Gastrocnemius medialis (tissue), 4 donors: ENCODE measurements at regions not wholly inside any gene's neighbourhood (a gene's known extent, or its start where the extent isn't known, plus 50 kb on each side); places are given as distances from the start of the nearest gene placed in this dataset.

Experiments
- ATAC-seq, 2 donors: fragments of 150-250 bp; one replicate each; pipeline ENCODE4 v1.9.1; 2016
- DNase-seq, 2 donors: peaks; one replicate each; pipeline ENCODE4 v3.0.0-alpha.2; 2019
- H3K27ac ChIP-seq, 4 donors: fragments of 200-600 bp; sonication (generic); 1 replicate in 1 of 4; 2 replicates in 3 of 4; pipeline ENCODE4 v1.5.1; 2016 to 2018; ENCODE audit warnings: mild to moderate bottlenecking in 2 of 4, moderate library complexity in 1 of 4
- H3K27me3 ChIP-seq, 3 donors: fragments of 200-600 bp; sonication (generic) in 2 of 3; 1 replicate in 1 of 3; 2 replicates in 2 of 3; pipeline versions ENCODE4 v1.5.1 to v1.6.0; 2016 to 2019; ENCODE audit warnings: mild to moderate bottlenecking in 1 of 3, moderate library complexity in 1 of 3
- H3K36me3 ChIP-seq, 2 donors: fragments of 200-600 bp; sonication (generic) in 1 of 2; one replicate each; pipeline ENCODE4 v1.5.1; 2017 to 2018
- H3K4me1 ChIP-seq, 2 donors: fragments of 200-600 bp; sonication (generic) in 1 of 2; one replicate each; pipeline ENCODE4 v1.5.1; 2016 to 2017; ENCODE audit warnings: mild to moderate bottlenecking in 2 of 2
- H3K4me3 ChIP-seq, 4 donors: fragments of 200-600 bp; sonication (generic) in 3 of 4; 1 replicate in 1 of 4; 2 replicates in 3 of 4; pipeline ENCODE4 v1.5.1; 2016 to 2019; ENCODE audit warnings: mild to moderate bottlenecking in 2 of 4
- H3K9me3 ChIP-seq, 3 donors: fragments of 200-600 bp; sonication (generic) in 2 of 3; 1 replicate in 1 of 3; 2 replicates in 2 of 3; pipeline ENCODE4 v1.5.1; 2016 to 2019
- POLR2A ChIP-seq, 2 donors: fragments of 450-650 bp; IDR thresholded peaks; one replicate each; pipeline ENCODE4 v1.6.1; 2017; ENCODE audit warnings: antibody characterized with exemption in 2 of 2, mild to moderate bottlenecking in 2 of 2, moderate library complexity in 2 of 2
- in situ Hi-C, 4 donors: fragments of 200-750 bp; cut with MboI; loops; one replicate each; pipeline versions ENCODE4 v1.15.0 to v1.8.0; 2017; ENCODE audit warnings: low sequenced_read_pairs in 4 of 4
- intact Hi-C: fragments of 100-400 bp; cut with DNase I; formaldehyde crosslinking; loops from one replicate; pipeline ENCODE4 v1.15.1; 2023; ENCODE audit warnings: low total_unique reads
- TF ChIP-seq, protein P1 (sequence below), 5 experiments: fragments of 450-650 bp in 3 of 5; fragments of 200-600 bp in 2 of 5; sonication (generic) in 2 of 5; IDR thresholded peaks in 4 of 5; conservative IDR thresholded peaks in 1 of 5; 1 replicate in 4 of 5; 2 replicates in 1 of 5; pipeline ENCODE4 v1.5.1; 2016 to 2019; ENCODE audit warnings: antibody characterized with exemption in 5 of 5, mild to moderate bottlenecking in 3 of 5, moderate library complexity in 3 of 5

DNA sequence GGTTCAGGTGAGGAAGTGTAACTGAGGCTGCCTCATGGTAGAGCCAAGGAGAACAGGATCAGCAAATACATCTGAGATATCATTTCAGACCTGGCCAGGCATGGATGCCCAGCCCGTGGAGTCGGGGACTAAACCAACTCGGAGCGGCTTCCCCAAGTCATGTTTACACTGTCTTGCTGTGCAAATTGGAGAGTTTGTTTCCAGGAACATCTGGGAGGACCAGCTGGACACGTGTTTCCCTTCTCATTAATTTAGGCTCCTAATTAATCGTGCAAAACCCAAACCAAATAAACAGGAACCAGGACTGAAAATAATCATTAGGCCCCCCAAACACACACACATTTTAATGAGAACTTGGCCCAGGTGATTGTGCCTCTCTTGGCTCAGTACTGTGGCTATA lies 70.9 kb upstream of the SALL1 start:
- no peaks in the 10 kb centered on the region for H3K36me3 ChIP-seq
- no peaks in the 10 kb centered on the region for H3K27me3 ChIP-seq
- DNase-seq (no peak), ATAC-seq (no peak)
- no peaks in the 10 kb centered on the region for H3K4me1 ChIP-seq
- H3K4me3 ChIP-seq, result no peak overlapping the region
- in situ Hi-C loops, result no loop called here
- H3K9me3 ChIP-seq, result no peaks in the 10 kb centered on the region
- H3K27ac ChIP-seq, result no peak overlapping the region
- intact Hi-C loops, result no loop called here
- TF ChIP-seq, protein P1, sequence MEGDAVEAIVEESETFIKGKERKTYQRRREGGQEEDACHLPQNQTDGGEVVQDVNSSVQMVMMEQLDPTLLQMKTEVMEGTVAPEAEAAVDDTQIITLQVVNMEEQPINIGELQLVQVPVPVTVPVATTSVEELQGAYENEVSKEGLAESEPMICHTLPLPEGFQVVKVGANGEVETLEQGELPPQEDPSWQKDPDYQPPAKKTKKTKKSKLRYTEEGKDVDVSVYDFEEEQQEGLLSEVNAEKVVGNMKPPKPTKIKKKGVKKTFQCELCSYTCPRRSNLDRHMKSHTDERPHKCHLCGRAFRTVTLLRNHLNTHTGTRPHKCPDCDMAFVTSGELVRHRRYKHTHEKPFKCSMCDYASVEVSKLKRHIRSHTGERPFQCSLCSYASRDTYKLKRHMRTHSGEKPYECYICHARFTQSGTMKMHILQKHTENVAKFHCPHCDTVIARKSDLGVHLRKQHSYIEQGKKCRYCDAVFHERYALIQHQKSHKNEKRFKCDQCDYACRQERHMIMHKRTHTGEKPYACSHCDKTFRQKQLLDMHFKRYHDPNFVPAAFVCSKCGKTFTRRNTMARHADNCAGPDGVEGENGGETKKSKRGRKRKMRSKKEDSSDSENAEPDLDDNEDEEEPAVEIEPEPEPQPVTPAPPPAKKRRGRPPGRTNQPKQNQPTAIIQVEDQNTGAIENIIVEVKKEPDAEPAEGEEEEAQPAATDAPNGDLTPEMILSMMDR (IDR thresholded peaks at IDR 0.05 in 4 of 5, conservative IDR thresholded peaks at IDR 0.05 in 1 of 5), result no peak
- TF ChIP-seq POLR2A (IDR thresholded peaks at IDR 0.05), result no peak

- ATAC-seq (no peak), DNase-seq (no peak)
- H3K4me1 ChIP-seq, result no peaks in the 10 kb centered on the region
- no peak overlapping the region for H3K4me3 ChIP-seq
- in situ Hi-C loops, result no loop called here
- H3K27ac ChIP-seq, result no peak overlapping the region
- intact Hi-C loops, result no loop called here
- no peaks in the 10 kb centered on the region for H3K27me3 ChIP-seq
- TF ChIP-seq POLR2A (IDR thresholded peaks at IDR 0.05), result no peak
- TF ChIP-seq, protein P1 (IDR thresholded peaks at IDR 0.05 in 4 of 5, conservative IDR thresholded peaks at IDR 0.05 in 1 of 5), result no peak
- H3K9me3 ChIP-seq, result no peaks in the 10 kb centered on the region
- H3K36me3 ChIP-seq, result no peaks in the 10 kb centered on the region
Measured at GRCh38 chr16:51211148-51211547, 60.1 kb upstream of the SALL1 start.

DNA sequence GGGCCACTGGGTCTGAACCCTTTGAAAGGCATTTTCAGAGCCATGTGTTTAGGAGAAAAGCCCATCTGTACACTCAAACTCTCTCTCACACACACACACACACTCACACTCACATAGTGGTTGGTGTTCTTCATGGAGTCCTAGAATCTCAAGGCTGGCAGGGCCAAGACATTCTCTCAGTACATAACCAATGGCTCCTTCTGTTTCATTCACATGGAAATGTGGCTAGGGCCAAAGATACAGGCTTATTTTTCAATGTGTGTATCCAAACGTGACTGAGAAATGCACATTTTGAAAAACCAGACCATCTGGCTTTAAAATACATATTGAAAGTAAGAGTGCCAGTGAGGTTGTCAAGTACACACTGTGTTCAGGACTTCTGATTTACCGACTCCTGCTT lies 59.0 kb upstream of the SALL1 start:
- ATAC-seq (no peak), DNase-seq (no peak)
- H3K4me3 ChIP-seq, result no peak overlapping the region
- intact Hi-C loops (no loop called here), in situ Hi-C loops (no loop called here)
- no peak for TF ChIP-seq POLR2A (IDR thresholded peaks at IDR 0.05)
- TF ChIP-seq, protein P1 (IDR thresholded peaks at IDR 0.05 in 4 of 5, conservative IDR thresholded peaks at IDR 0.05 in 1 of 5), result no peak
- no peaks in the 10 kb centered on the region for H3K27me3 ChIP-seq
- no peaks in the 10 kb centered on the region for H3K4me1 ChIP-seq
- H3K9me3 ChIP-seq, result no peaks in the 10 kb centered on the region
- no peaks in the 10 kb centered on the region for H3K36me3 ChIP-seq
- no peak overlapping the region for H3K27ac ChIP-seq

GRCh38 chr16:51201604-51202003 lies 50.5 kb upstream of the SALL1 start:
- Histone ChIP-seq H3K27ac (no peak overlapping the region), H3K36me3 (no peaks in the 10 kb centered on the region), H3K4me3 (no peak overlapping the region), H3K4me1 (no peaks in the 10 kb centered on the region), H3K27me3 (no peaks in the 10 kb centered on the region), H3K9me3 (no peaks in the 10 kb centered on the region)
- no peak for DNase-seq
- no peak for ATAC-seq
- no peak for TF ChIP-seq POLR2A (IDR thresholded peaks at IDR 0.05)
- TF ChIP-seq, protein P1 (IDR thresholded peaks at IDR 0.05 in 4 of 5, conservative IDR thresholded peaks at IDR 0.05 in 1 of 5), result no peak
- in situ Hi-C loops, result no loop called here
- intact Hi-C loops, result no loop called here
